Ishikawa (cell line): ENCODE measurements at regions not wholly inside any gene's neighbourhood (a gene's known extent, or its start where the extent isn't known, plus 50 kb on each side); places are given as distances from the start of the nearest gene placed in this dataset.

Experiments
- CEBPB ChIP-seq: IDR thresholded peaks from 2 replicates; pipeline ENCODE4 v1.6.1; 2012
- CREB1 ChIP-seq: IDR thresholded peaks from 2 replicates; pipeline ENCODE4 v1.6.1; 2012; ENCODE audit warnings: low read depth
- EP300 ChIP-seq: IDR thresholded peaks from 2 replicates; pipeline ENCODE4 v1.6.1; 2012; ENCODE audit warnings: borderline replicate concordance
- FOXM1 ChIP-seq: IDR thresholded peaks from 2 replicates; pipeline ENCODE4 v1.6.1; 2012; ENCODE audit warnings: low read depth, borderline replicate concordance
- RAD21 ChIP-seq: IDR thresholded peaks from 2 replicates; pipeline ENCODE4 v1.6.1; 2012; ENCODE audit warnings: low read depth
- REST ChIP-seq: IDR thresholded peaks from 2 replicates; pipeline ENCODE4 v1.6.1; 2012; ENCODE audit warnings: low read depth, mild to moderate bottlenecking
- TAF1 ChIP-seq: IDR thresholded peaks from 2 replicates; pipeline ENCODE4 v1.6.1; 2012; ENCODE audit warnings: low read depth, mild to moderate bottlenecking
- TEAD4 ChIP-seq: IDR thresholded peaks from 2 replicates; pipeline ENCODE4 v1.6.1; 2012
- USF1 ChIP-seq: IDR thresholded peaks from 2 replicates; pipeline ENCODE4 v1.6.1; 2012

DNA sequence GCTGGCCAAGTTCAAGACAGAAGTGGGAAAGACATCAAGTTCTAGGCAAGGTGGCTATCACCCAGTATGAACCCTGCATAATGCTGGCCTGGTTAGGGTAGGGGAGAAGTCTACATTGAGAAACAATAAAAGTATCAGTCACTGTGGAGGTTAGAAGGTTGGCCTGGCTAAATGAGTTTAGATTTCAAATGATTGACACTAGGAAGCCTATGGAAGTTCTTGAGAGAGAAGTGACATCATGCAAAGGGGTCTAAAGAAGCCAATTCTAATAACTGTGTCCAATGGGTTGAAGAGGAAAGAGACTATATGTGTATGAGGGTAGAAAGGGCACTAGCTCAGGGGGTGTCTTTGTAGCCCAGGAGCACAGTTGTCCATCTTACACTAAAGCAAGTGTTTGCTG is 98.5 kb upstream of the MBIP start:
- no peak for TF ChIP-seq USF1
- no peak for TF ChIP-seq TEAD4
- no peak for TF ChIP-seq REST
- TF ChIP-seq TAF1, result no peak
- TF ChIP-seq RAD21, result no peak
- TF ChIP-seq EP300, result no peak
- no peak for TF ChIP-seq CREB1
- TF ChIP-seq FOXM1, result no peak
- no peak for TF ChIP-seq CEBPB
